GM23338 (cell line): ENCODE measurements at regions not wholly inside any gene's neighbourhood (a gene's known extent, or its start where the extent isn't known, plus 50 kb on each side); places are given as distances from the start of the nearest gene placed in this dataset.

Experiments used
- ATAC-seq: fragments of 200-7000 bp; cut with Tn5 transposase; 3 replicates; pipeline ENCODE4 v1.9.1; 2020
- DNase-seq: peaks from one replicate; pipeline ENCODE4 v3.0.0-alpha.2; 2015; ENCODE audit warnings: low spot score
- H2AFZ ChIP-seq: fragments of 200-600 bp; sonication (generic); 2 replicates; pipeline ENCODE4 v1.8.0; 2016; ENCODE audit warnings: antibody characterized with exemption, mild to moderate bottlenecking, moderate library complexity
- H3F3A ChIP-seq: fragments of 200-600 bp; sonication (generic); replicated peaks from 2 replicates; pipeline ENCODE4 v1.8.0; 2017; ENCODE audit warnings: antibody characterized with exemption, mixed run types, low read depth
- H3K27ac ChIP-seq: fragments of 200-600 bp; sonication (generic); 2 replicates; pipeline ENCODE4 v1.6.1; 2016; ENCODE audit warnings: low read depth
- H3K27me3 ChIP-seq: fragments of 200-600 bp; sonication (generic); 2 replicates; pipeline ENCODE4 v1.8.0; 2016; ENCODE audit warnings: mild to moderate bottlenecking, mixed run types, moderate library complexity; ENCODE audit not compliant: insufficient read depth
- H3K36me3 ChIP-seq: fragments of 200-600 bp; sonication (generic); 2 replicates; pipeline ENCODE4 v1.8.0; 2016; ENCODE audit warnings: mild to moderate bottlenecking; ENCODE audit not compliant: insufficient read depth
- H3K4me1 ChIP-seq: fragments of 200-600 bp; sonication (generic); 2 replicates; pipeline ENCODE4 v1.8.0; 2016; ENCODE audit warnings: mild to moderate bottlenecking, moderate library complexity; ENCODE audit not compliant: insufficient read depth
- H3K4me2 ChIP-seq: fragments of 200-600 bp; sonication (generic); 2 replicates; pipeline ENCODE4 v1.7.1; 2017; ENCODE audit warnings: mixed run types
- H3K4me3 ChIP-seq: fragments of 200-600 bp; sonication (generic); 2 replicates; pipeline ENCODE4 v1.6.1; 2016; ENCODE audit warnings: mixed run types
- H3K79me2 ChIP-seq: fragments of 200-600 bp; sonication (generic); replicated peaks from 2 replicates; pipeline ENCODE4 v1.8.0; 2017; ENCODE audit warnings: mild to moderate bottlenecking; ENCODE audit not compliant: insufficient read depth
- H3K9me2 ChIP-seq: fragments of 200-600 bp; sonication (generic); 2 replicates; pipeline ENCODE4 v1.8.0; 2017; ENCODE audit not compliant: insufficient read depth
- H4K20me1 ChIP-seq: fragments of 200-600 bp; sonication (generic); replicated peaks from 2 replicates; pipeline ENCODE4 v1.8.0; 2017; ENCODE audit warnings: mild to moderate bottlenecking; ENCODE audit not compliant: insufficient read depth
- H3K27ac Mint-ChIP-seq: 2 replicates; pipeline ENCODE4 v1.8.0; 2020; ENCODE audit warnings: inconsistent platforms, mild to moderate bottlenecking, moderate library complexity, mixed read lengths
- H3K27me3 Mint-ChIP-seq: 3 replicates; pipeline ENCODE4 v1.8.0; 2022; ENCODE audit warnings: low read depth, mild to moderate bottlenecking, moderate library complexity, mixed read lengths, inconsistent platforms; ENCODE audit not compliant: insufficient read depth, poor library complexity
- H3K36me3 Mint-ChIP-seq: 3 replicates; pipeline ENCODE4 v1.8.0; 2021; ENCODE audit warnings: low read depth, mild to moderate bottlenecking, inconsistent platforms, moderate library complexity, mixed read lengths
- H3K4me1 Mint-ChIP-seq: 3 replicates; pipeline ENCODE4 v1.8.0; 2020; ENCODE audit warnings: mild to moderate bottlenecking, inconsistent platforms, mixed read lengths
- H3K4me3 Mint-ChIP-seq: 3 replicates; pipeline ENCODE4 v1.8.0; 2021; ENCODE audit warnings: moderate library complexity, mild to moderate bottlenecking, inconsistent platforms, mixed read lengths
- H3K9me3 Mint-ChIP-seq: 3 replicates; pipeline ENCODE4 v1.8.0; 2020; ENCODE audit warnings: moderate library complexity, mild to moderate bottlenecking, inconsistent platforms, mixed read lengths
- EZH2phosphoT487 ChIP-seq: fragments of 200-600 bp; sonication (generic); IDR thresholded peaks from one replicate; pipeline ENCODE4 v1.8.1; 2018; ENCODE audit warnings: antibody characterized with exemption; ENCODE audit not compliant: unreplicated experiment
- NANOG ChIP-seq: IDR thresholded peaks from 2 replicates; pipeline ENCODE4 v1.6.1; 2016; ENCODE audit warnings: antibody characterized with exemption, borderline replicate concordance
- STAT1 ChIP-seq: IDR thresholded peaks from one replicate; pipeline ENCODE4 v1.6.1; 2016; ENCODE audit warnings: antibody characterized with exemption; ENCODE audit not compliant: unreplicated experiment
- TF ChIP-seq, protein P1 (sequence below): fragments of 250-450 bp; sonication (Bioruptor Pico); IDR thresholded peaks from 2 replicates; pipeline ENCODE4 v1.5.0; 2020; ENCODE audit warnings: mild to moderate bottlenecking, moderate library complexity
- TF ChIP-seq, protein P2 (sequence below): IDR thresholded peaks from 2 replicates; pipeline ENCODE4 v1.6.1; 2016; ENCODE audit warnings: antibody characterized with exemption

DNA sequence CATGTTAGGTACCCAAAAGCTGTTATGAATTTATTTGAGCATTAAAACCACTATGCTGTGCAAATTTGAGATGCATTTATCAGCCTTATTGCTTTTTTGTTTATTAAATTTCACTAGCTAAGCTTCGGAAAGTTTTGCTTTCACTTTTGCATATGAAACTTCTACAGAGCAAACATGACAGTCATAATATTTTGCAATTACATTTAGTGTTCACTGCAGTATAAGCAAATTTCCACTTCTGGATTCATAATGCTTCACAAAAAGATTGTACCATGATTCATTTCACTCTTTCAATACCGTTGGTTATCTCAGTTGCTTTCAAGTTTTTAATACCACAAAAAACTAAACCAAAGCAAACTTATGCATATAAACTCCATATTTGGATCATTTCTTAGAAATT is 228.7 kb upstream of the SLC8A1 start:
- Mint-ChIP-seq H3K4me3 (no peak overlapping the region), H3K27me3 (no peaks in the 10 kb centered on the region), H3K9me3 (peaks cover 23% of the 10 kb centered on the region), H3K36me3 (peaks cover 15% of the 10 kb centered on the region; the same call in 2 of the 3 replicates), H3K27ac (no peak overlapping the region), H3K4me1 (peaks cover 8% of the 10 kb centered on the region)
- no peak for ATAC-seq
- no peak for TF ChIP-seq STAT1
- TF ChIP-seq, protein P1, sequence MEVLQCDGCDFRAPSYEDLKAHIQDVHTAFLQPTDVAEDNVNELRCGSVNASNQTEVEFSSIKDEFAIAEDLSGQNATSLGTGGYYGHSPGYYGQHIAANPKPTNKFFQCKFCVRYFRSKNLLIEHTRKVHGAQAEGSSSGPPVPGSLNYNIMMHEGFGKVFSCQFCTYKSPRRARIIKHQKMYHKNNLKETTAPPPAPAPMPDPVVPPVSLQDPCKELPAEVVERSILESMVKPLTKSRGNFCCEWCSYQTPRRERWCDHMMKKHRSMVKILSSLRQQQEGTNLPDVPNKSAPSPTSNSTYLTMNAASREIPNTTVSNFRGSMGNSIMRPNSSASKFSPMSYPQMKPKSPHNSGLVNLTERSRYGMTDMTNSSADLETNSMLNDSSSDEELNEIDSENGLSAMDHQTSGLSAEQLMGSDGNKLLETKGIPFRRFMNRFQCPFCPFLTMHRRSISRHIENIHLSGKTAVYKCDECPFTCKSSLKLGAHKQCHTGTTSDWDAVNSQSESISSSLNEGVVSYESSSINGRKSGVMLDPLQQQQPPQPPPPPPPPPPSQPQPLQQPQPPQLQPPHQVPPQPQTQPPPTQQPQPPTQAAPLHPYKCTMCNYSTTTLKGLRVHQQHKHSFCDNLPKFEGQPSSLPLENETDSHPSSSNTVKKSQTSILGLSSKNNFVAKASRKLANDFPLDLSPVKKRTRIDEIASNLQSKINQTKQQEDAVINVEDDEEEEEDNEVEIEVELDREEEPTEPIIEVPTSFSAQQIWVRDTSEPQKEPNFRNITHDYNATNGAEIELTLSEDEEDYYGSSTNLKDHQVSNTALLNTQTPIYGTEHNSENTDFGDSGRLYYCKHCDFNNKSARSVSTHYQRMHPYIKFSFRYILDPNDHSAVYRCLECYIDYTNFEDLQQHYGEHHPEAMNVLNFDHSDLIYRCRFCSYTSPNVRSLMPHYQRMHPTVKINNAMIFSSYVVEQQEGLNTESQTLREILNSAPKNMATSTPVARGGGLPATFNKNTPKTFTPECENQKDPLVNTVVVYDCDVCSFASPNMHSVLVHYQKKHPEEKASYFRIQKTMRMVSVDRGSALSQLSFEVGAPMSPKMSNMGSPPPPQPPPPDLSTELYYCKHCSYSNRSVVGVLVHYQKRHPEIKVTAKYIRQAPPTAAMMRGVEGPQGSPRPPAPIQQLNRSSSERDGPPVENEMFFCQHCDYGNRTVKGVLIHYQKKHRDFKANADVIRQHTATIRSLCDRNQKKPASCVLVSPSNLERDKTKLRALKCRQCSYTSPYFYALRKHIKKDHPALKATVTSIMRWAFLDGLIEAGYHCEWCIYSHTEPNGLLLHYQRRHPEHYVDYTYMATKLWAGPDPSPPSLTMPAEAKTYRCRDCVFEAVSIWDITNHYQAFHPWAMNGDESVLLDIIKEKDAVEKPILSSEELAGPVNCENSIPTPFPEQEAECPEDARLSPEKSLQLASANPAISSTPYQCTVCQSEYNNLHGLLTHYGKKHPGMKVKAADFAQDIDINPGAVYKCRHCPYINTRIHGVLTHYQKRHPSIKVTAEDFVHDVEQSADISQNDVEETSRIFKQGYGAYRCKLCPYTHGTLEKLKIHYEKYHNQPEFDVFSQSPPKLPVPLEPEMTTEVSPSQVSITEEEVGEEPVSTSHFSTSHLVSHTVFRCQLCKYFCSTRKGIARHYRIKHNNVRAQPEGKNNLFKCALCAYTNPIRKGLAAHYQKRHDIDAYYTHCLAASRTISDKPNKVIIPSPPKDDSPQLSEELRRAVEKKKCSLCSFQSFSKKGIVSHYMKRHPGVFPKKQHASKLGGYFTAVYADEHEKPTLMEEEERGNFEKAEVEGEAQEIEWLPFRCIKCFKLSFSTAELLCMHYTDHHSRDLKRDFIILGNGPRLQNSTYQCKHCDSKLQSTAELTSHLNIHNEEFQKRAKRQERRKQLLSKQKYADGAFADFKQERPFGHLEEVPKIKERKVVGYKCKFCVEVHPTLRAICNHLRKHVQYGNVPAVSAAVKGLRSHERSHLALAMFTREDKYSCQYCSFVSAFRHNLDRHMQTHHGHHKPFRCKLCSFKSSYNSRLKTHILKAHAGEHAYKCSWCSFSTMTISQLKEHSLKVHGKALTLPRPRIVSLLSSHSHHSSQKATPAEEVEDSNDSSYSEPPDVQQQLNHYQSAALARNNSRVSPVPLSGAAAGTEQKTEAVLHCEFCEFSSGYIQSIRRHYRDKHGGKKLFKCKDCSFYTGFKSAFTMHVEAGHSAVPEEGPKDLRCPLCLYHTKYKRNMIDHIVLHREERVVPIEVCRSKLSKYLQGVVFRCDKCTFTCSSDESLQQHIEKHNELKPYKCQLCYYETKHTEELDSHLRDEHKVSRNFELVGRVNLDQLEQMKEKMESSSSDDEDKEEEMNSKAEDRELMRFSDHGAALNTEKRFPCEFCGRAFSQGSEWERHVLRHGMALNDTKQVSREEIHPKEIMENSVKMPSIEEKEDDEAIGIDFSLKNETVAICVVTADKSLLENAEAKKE (CRISPR knock-in tag): no peak
- H3K4me1 ChIP-seq: no peaks in the 10 kb centered on the region
- no peaks in the 10 kb centered on the region for H3F3A ChIP-seq
- no peaks in the 10 kb centered on the region for H3K79me2 ChIP-seq
- H3K27me3 ChIP-seq: no peaks in the 10 kb centered on the region
- no peak overlapping the region for H3K27ac ChIP-seq
- H3K4me3 ChIP-seq: no peak overlapping the region
- no peak overlapping the region for H3K4me2 ChIP-seq
- H2AFZ ChIP-seq: no peak overlapping the region
- no peaks in the 10 kb centered on the region for H4K20me1 ChIP-seq
- no peak for DNase-seq
- no peaks in the 10 kb centered on the region for H3K9me2 ChIP-seq
- H3K36me3 ChIP-seq: no peaks in the 10 kb centered on the region

- H3K4me3 Mint-ChIP-seq: no peak overlapping the region
- Histone ChIP-seq H3K4me2 (no peak overlapping the region), H3K4me1 (no peaks in the 10 kb centered on the region), H3K4me3 (no peak overlapping the region), H3K36me3 (no peaks in the 10 kb centered on the region), H4K20me1 (no peaks in the 10 kb centered on the region), H3F3A (no peaks in the 10 kb centered on the region), H3K79me2 (no peaks in the 10 kb centered on the region), H2AFZ (no peak overlapping the region), H3K27me3 (no peaks in the 10 kb centered on the region), H3K27ac (no peak overlapping the region), H3K9me2 (no peaks in the 10 kb centered on the region)
- H3K36me3 Mint-ChIP-seq: peaks cover 3% of the 10 kb centered on the region; the same call in 1 of the 3 replicates
- H3K27me3 Mint-ChIP-seq: no peaks in the 10 kb centered on the region
- ATAC-seq (no peak), DNase-seq (no peak)
- peaks cover 8% of the 10 kb centered on the region for H3K4me1 Mint-ChIP-seq
- H3K27ac Mint-ChIP-seq: no peak overlapping the region
- H3K9me3 Mint-ChIP-seq: peaks cover 8% of the 10 kb centered on the region; the same call in 2 of the 3 replicates
- TF ChIP-seq STAT1 (no peak), NANOG (no peak), EZH2phosphoT487 (no peak)
- TF ChIP-seq, protein P1 (CRISPR knock-in tag): no peak
- TF ChIP-seq, protein P2, sequence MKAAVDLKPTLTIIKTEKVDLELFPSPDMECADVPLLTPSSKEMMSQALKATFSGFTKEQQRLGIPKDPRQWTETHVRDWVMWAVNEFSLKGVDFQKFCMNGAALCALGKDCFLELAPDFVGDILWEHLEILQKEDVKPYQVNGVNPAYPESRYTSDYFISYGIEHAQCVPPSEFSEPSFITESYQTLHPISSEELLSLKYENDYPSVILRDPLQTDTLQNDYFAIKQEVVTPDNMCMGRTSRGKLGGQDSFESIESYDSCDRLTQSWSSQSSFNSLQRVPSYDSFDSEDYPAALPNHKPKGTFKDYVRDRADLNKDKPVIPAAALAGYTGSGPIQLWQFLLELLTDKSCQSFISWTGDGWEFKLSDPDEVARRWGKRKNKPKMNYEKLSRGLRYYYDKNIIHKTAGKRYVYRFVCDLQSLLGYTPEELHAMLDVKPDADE: no peak
Measured at GRCh38 chr2:40690036-40690435, 238.1 kb upstream of the SLC8A1 start.
